KMS-11 (cell line): ENCODE measurements at regions not wholly inside any gene's neighbourhood (a gene's known extent, or its start where the extent isn't known, plus 50 kb on each side); places are given as distances from the start of the nearest gene placed in this dataset.

Source experiments
- H2AFZ ChIP-seq: fragments of 200-600 bp; sonication (generic); 2 replicates; pipeline ENCODE4 v1.6.1; 2016; ENCODE audit warnings: antibody characterized with exemption, mixed run types, low read depth
- H3K27ac ChIP-seq: fragments of 200-600 bp; sonication (generic); 2 replicates; pipeline ENCODE4 v1.6.1; 2016; ENCODE audit warnings: mild to moderate bottlenecking, mixed run types
- H3K27me3 ChIP-seq: fragments of 200-600 bp; sonication (generic); 2 replicates; pipeline ENCODE4 v1.6.1; 2017; ENCODE audit warnings: mild to moderate bottlenecking, low read depth, mixed run types, moderate library complexity; ENCODE audit not compliant: insufficient read depth
- H3K36me3 ChIP-seq: fragments of 200-600 bp; sonication (generic); 2 replicates; pipeline ENCODE4 v1.6.1; 2017; ENCODE audit warnings: mild to moderate bottlenecking, mixed run types; ENCODE audit not compliant: insufficient read depth
- H3K4me1 ChIP-seq: fragments of 200-600 bp; sonication (generic); 2 replicates; pipeline ENCODE4 v1.6.1; 2016; ENCODE audit warnings: mild to moderate bottlenecking, low read depth, mixed run types; ENCODE audit not compliant: poor library complexity, severe bottlenecking
- H3K4me2 ChIP-seq: fragments of 200-600 bp; sonication (generic); 2 replicates; pipeline ENCODE4 v1.7.0; 2016; ENCODE audit warnings: mild to moderate bottlenecking, mixed run types
- H3K4me3 ChIP-seq: fragments of 200-600 bp; sonication (generic); IDR thresholded peaks from 2 replicates; pipeline ENCODE4 v1.6.1; 2017; ENCODE audit warnings: low read depth, low read length, mixed read lengths; ENCODE audit not compliant: insufficient read depth
- H3K79me2 ChIP-seq: fragments of 200-600 bp; sonication (generic); 2 replicates; pipeline ENCODE4 v1.6.1; 2016; ENCODE audit warnings: low read depth, mixed run types; ENCODE audit not compliant: insufficient read depth
- H3K9ac ChIP-seq: fragments of 200-600 bp; sonication (generic); 2 replicates; pipeline ENCODE4 v1.6.1; 2016; ENCODE audit warnings: mild to moderate bottlenecking, mixed run types
- H4K20me1 ChIP-seq: fragments of 200-600 bp; sonication (generic); 2 replicates; pipeline ENCODE4 v1.6.1; 2016; ENCODE audit warnings: mild to moderate bottlenecking, mixed run types; ENCODE audit not compliant: insufficient read depth
- CTCF ChIP-seq: fragments of 200-600 bp; sonication (generic); conservative IDR thresholded peaks from 2 replicates; pipeline ENCODE4 v1.6.1; 2017; ENCODE audit warnings: low read depth, mild to moderate bottlenecking, antibody characterized with exemption, low read length, moderate library complexity, mixed read lengths

GRCh38 chr13:44756276-44756810 lies 180.2 kb upstream of the TSC22D1 start:
- H3K9ac ChIP-seq, result no peak overlapping the region
- no peaks in the 10 kb centered on the region for H3K36me3 ChIP-seq
- no peaks in the 10 kb centered on the region for H4K20me1 ChIP-seq
- H2AFZ ChIP-seq, result no peak overlapping the region
- no peak overlapping the region for H3K27ac ChIP-seq
- H3K4me1 ChIP-seq, result no peaks in the 10 kb centered on the region
- no peaks in the 10 kb centered on the region for H3K27me3 ChIP-seq
- H3K4me2 ChIP-seq, result no peak overlapping the region
- H3K79me2 ChIP-seq, result no peaks in the 10 kb centered on the region
- H3K4me3 ChIP-seq, result no peak overlapping the region
- TF ChIP-seq CTCF, result no peak

- H2AFZ ChIP-seq, result no peak overlapping the region
- H3K9ac ChIP-seq, result no peak overlapping the region
- H3K79me2 ChIP-seq, result no peaks in the 10 kb centered on the region
- no peaks in the 10 kb centered on the region for H3K4me1 ChIP-seq
- H3K27me3 ChIP-seq, result no peaks in the 10 kb centered on the region
- H3K36me3 ChIP-seq, result no peaks in the 10 kb centered on the region
- H3K27ac ChIP-seq, result no peak overlapping the region
- no peak overlapping the region for H3K4me2 ChIP-seq
- TF ChIP-seq CTCF, result no peak
- no peak overlapping the region for H3K4me3 ChIP-seq
- H4K20me1 ChIP-seq, result no peaks in the 10 kb centered on the region
Observed at GRCh38 chr13:44755872-44756271, 179.7 kb upstream of the TSC22D1 start.

- Histone ChIP-seq H3K79me2 (no peaks in the 10 kb centered on the region), H3K36me3 (no peaks in the 10 kb centered on the region), H3K4me3 (no peak overlapping the region), H3K27me3 (no peaks in the 10 kb centered on the region), H4K20me1 (no peaks in the 10 kb centered on the region), H3K4me1 (no peaks in the 10 kb centered on the region), H3K9ac (no peak overlapping the region), H3K4me2 (no peak overlapping the region), H2AFZ (no peak overlapping the region), H3K27ac (no peak overlapping the region)
- TF ChIP-seq CTCF, result no peak
Observed at GRCh38 chr13:44752164-44752563, 176.0 kb upstream of the TSC22D1 start.

GRCh38 chr13:44750630-44751029 lies 174.5 kb upstream of the TSC22D1 start:
- no peaks in the 10 kb centered on the region for H3K27me3 ChIP-seq
- H3K4me2 ChIP-seq, result no peak overlapping the region
- no peak for TF ChIP-seq CTCF
- no peaks in the 10 kb centered on the region for H3K79me2 ChIP-seq
- no peak overlapping the region for H3K4me3 ChIP-seq
- no peak overlapping the region for H2AFZ ChIP-seq
- no peak overlapping the region for H3K27ac ChIP-seq
- H3K36me3 ChIP-seq, result no peaks in the 10 kb centered on the region
- H4K20me1 ChIP-seq, result no peaks in the 10 kb centered on the region
- H3K4me1 ChIP-seq, result no peaks in the 10 kb centered on the region
- H3K9ac ChIP-seq, result no peak overlapping the region

- no peak overlapping the region for H3K4me3 ChIP-seq
- H3K27me3 ChIP-seq, result no peaks in the 10 kb centered on the region
- H4K20me1 ChIP-seq, result no peaks in the 10 kb centered on the region
- no peaks in the 10 kb centered on the region for H3K4me1 ChIP-seq
- H3K27ac ChIP-seq, result no peak overlapping the region
- no peaks in the 10 kb centered on the region for H3K36me3 ChIP-seq
- H3K79me2 ChIP-seq, result no peaks in the 10 kb centered on the region
- H3K4me2 ChIP-seq, result no peak overlapping the region
- no peak for TF ChIP-seq CTCF
- no peak overlapping the region for H3K9ac ChIP-seq
- no peak overlapping the region for H2AFZ ChIP-seq
Observed at GRCh38 chr13:44749906-44750305, 173.8 kb upstream of the TSC22D1 start.
